ENCODE measurements at regions not wholly inside any gene's neighbourhood (a gene's known extent, or its start where the extent isn't known, plus 50 kb on each side); places are given as distances from the start of the nearest gene placed in this dataset.
A peak's percentile ranks its signal among the peaks of the same experiment; 100 is the strongest.
"Not testable (repeated sequence)": the region's sequence is repeated elsewhere in the genome, so short reads cannot be mapped to it uniquely, and the experiment has no call there.

- Mint-ChIP-seq H3K4me1 (ENCODE audit: unreplicated experiment) (peaks cover 30% of the 10 kb centered on the region), H3K36me3 (no peaks in the 10 kb centered on the region), H3K27me3 (no peaks in the 10 kb centered on the region), H3K4me3 (no peak overlapping the region), H3K27ac (no peak overlapping the region), H3K9me3 (no peaks in the 10 kb centered on the region)
- TF ChIP-seq, protein P1, sequence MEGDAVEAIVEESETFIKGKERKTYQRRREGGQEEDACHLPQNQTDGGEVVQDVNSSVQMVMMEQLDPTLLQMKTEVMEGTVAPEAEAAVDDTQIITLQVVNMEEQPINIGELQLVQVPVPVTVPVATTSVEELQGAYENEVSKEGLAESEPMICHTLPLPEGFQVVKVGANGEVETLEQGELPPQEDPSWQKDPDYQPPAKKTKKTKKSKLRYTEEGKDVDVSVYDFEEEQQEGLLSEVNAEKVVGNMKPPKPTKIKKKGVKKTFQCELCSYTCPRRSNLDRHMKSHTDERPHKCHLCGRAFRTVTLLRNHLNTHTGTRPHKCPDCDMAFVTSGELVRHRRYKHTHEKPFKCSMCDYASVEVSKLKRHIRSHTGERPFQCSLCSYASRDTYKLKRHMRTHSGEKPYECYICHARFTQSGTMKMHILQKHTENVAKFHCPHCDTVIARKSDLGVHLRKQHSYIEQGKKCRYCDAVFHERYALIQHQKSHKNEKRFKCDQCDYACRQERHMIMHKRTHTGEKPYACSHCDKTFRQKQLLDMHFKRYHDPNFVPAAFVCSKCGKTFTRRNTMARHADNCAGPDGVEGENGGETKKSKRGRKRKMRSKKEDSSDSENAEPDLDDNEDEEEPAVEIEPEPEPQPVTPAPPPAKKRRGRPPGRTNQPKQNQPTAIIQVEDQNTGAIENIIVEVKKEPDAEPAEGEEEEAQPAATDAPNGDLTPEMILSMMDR (conservative IDR thresholded peaks at IDR 0.05) = no peak
- no peak for DNase-seq (ENCODE audit: extremely low spot score, unreplicated experiment)
Observed at GRCh38 chr9:129449066-129449465, 171.8 kb downstream of the C9orf50 start.

- H3K9me3 Mint-ChIP-seq = no peaks in the 10 kb centered on the region
- H3K4me1 Mint-ChIP-seq (ENCODE audit: unreplicated experiment) = peaks cover 36% of the 10 kb centered on the region
- DNase-seq (ENCODE audit: extremely low spot score, unreplicated experiment) = no peak
- H3K36me3 Mint-ChIP-seq = no peaks in the 10 kb centered on the region
- H3K27me3 Mint-ChIP-seq = no peaks in the 10 kb centered on the region
- H3K27ac Mint-ChIP-seq = no peak overlapping the region
- TF ChIP-seq, protein P1 (conservative IDR thresholded peaks at IDR 0.05) = no peak
- H3K4me3 Mint-ChIP-seq = no peak overlapping the region
Observed at GRCh38 chr9:129446828-129447550, 173.9 kb downstream of the C9orf50 start.

GRCh38 chr9:129445794-129446306 lies 175.1 kb downstream of the C9orf50 start:
- no peak for DNase-seq (ENCODE audit: extremely low spot score, unreplicated experiment)
- H3K4me3 Mint-ChIP-seq = no peak overlapping the region
- peak overlapping the region; percentile 29 for H3K27ac Mint-ChIP-seq
- TF ChIP-seq, protein P1 (conservative IDR thresholded peaks at IDR 0.05) = no peak
- no peaks in the 10 kb centered on the region for H3K36me3 Mint-ChIP-seq
- peaks cover 31% of the 10 kb centered on the region for H3K4me1 Mint-ChIP-seq (ENCODE audit: unreplicated experiment)
- H3K9me3 Mint-ChIP-seq = no peaks in the 10 kb centered on the region
- no peaks in the 10 kb centered on the region for H3K27me3 Mint-ChIP-seq

GRCh38 chr9:129443515-129444164 lies 177.3 kb downstream of the C9orf50 start:
- DNase-seq (ENCODE audit: extremely low spot score, unreplicated experiment); H3K36me3 Mint-ChIP-seq; H3K9me3 Mint-ChIP-seq; H3K27ac Mint-ChIP-seq; H3K4me3 Mint-ChIP-seq; H3K27me3 Mint-ChIP-seq: not testable (repeated sequence)
- peaks cover 31% of the 10 kb centered on the region for H3K4me1 Mint-ChIP-seq (ENCODE audit: unreplicated experiment)

DNA sequence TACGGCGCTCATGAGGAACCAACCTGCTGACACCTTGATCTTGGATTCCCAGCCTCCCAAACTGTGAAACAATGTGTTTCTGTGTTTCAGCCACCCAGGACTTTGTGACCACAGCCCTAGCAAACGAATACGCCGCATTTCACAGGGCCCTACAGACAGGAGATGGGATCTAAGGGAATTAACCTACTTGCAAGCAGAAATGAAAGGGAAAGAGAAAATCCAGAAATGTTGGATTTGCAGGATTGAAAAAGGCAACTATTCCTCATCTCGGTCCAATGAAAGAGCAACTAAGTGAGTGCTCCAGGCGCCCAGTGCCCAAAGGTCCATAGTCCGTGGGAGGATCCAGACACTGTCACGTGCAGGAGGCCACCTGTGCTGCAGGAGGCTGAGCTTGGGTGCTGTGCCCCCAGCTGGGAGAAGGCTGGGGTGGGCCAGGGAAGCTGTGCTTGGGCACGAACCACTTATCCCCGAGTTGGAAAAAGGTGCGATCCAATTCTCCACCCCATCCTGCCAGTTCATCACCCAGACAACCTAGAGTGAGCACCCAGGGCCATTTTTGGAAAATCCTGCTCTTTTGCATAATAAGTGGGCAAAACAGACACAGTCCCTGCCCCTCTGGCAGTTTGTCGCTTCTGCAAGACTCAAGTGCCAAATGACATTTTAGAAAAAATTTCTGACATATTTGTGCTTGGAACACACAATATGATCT lies 177.9 kb downstream of the C9orf50 start:
- Mint-ChIP-seq H3K27me3 (peaks cover 12% of the 10 kb centered on the region), H3K4me3 (no peak overlapping the region), H3K4me1 (ENCODE audit: unreplicated experiment) (peaks cover 38% of the 10 kb centered on the region), H3K36me3 (no peaks in the 10 kb centered on the region), H3K27ac (peak overlapping the region; percentile 70), H3K9me3 (no peaks in the 10 kb centered on the region)
- TF ChIP-seq, protein P1 (conservative IDR thresholded peaks at IDR 0.05) = no peak
- no peak for DNase-seq (ENCODE audit: extremely low spot score, unreplicated experiment)

- Mint-ChIP-seq H3K27me3 (peaks cover 15% of the 10 kb centered on the region), H3K4me3 (no peak overlapping the region), H3K27ac (no peak overlapping the region), H3K4me1 (ENCODE audit: unreplicated experiment) (peaks cover 36% of the 10 kb centered on the region), H3K36me3 (no peaks in the 10 kb centered on the region), H3K9me3 (no peaks in the 10 kb centered on the region)
- no peak for DNase-seq (ENCODE audit: extremely low spot score, unreplicated experiment)
- TF ChIP-seq, protein P1 (conservative IDR thresholded peaks at IDR 0.05) = no peak
Observed at GRCh38 chr9:129441852-129442251, 179.0 kb downstream of the C9orf50 start.
